EH (cell line): ENCODE measurements at regions not wholly inside any gene's neighbourhood (a gene's known extent, or its start where the extent isn't known, plus 50 kb on each side); places are given as distances from the start of the nearest gene placed in this dataset.

Experiments used
- DNase-seq: peaks from one replicate; pipeline ENCODE4 v3.0.0-alpha.2; 2015; ENCODE audit warnings: low read depth

DNA sequence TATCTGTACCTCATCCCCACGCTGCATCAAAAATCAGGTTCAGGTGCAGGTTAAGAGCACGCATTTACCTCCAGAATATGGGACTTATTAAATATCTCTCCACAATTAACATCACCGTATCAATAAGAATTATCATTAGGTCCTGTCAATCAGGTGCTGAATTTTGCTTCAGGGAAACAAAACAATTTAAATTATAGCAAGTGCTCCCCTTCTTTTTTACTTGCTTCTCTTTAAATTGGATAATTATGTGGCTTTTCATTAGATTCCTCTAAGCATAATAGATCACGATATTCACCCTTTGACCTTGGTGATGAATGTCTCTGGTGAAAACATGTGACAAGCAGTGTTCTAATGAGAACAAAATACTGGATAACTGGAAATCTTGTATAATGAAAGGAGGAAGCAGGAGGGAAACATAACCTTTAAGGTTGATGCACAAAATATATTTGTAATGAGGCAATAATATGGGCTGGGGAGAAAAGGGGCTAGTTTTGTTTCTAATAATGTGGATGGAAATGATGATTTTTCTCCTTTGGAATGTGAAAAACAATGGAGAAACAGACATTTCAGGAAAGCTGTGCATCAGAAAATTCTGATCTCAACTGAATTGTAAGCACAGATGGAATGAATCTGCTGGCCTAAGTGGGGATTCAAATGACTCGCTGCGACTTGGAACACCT is 166.9 kb downstream of the SNX10 start:
- DNase-seq, result no peak

DNA sequence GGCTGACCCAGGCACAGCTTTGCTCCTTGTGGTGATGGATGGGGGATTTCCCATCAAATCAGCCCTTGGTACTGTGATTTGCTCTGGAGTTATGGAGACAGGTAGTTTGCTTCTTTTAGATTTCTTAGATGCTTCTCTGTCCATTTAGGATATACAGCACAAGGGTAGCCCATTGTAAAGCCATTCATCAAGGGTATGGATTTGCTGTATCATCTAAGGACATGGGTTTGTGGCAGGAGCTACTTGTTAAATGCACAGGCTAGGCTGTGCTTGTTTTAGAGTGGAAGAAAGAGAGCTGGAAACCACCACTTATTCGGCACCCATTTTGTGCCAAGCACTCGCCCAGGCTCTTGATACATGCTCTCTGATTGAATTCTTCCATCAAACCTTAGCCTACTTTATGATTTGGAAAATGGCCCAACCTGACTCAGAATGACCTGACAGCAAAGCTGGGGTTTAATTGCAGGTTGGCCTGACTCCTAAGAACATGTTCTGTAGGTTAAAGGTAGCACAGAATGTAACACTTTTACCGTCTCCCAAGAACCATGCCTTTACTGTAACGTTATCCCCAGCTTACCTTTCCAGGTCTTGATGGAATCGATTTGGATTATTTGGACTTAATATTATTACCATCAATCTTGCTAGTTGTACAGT is 168.0 kb downstream of the SNX10 start:
- no peak for DNase-seq

DNA sequence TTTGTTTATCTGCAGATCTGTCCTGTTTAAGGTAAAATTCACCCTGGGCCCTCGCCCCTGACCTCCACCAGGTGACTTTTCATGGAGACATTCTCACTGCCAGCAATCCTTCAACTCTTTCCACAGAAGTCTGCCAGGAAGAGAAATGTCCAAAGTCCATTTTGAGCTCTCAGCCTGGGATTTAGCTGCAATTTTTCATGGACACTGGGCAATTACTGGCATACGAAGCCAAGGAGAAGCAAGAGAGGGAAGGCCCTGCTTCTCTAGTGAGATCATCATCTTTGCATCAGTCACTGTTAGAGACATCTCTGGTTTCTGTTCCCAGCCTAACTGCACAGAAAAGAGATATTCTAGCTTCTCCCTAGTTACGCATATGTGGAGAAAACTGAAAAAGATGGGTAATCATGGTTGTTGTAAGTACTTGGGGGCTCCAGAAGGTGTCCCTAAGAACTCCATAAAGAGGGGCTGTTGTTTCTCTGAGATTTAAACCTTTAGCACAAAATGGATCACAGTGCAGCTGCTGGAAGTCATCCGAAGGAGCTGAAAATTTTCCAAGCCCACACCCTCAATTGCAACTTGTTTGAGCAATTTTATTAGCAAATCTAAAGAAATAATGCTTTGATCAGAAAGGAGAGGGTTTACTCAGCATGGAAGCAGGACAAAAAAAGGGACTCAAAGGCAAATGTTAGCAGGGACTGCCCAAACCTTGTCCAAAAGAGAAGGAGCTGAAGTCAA is 168.9 kb downstream of the SNX10 start:
- no peak for DNase-seq

DNA sequence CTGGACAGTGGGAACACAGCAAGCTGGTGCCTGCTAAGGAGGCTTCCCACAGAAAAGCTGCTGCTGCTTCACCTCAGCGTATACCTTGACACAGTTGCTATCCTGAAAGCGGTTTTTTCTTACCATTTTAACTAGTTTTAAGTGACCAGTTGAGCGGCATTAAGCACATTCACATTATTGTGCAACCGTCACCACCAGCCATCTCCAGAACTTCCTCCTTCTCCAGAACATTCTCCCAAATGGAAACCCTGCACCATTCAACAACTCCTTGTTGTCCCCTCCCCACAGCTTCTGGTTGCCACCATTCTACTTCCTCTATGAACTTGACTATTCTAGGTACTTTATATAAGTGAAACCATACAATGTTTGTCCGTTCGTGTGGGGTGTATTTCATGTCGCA is 169.9 kb downstream of the SNX10 start:
- no peak for DNase-seq

DNA sequence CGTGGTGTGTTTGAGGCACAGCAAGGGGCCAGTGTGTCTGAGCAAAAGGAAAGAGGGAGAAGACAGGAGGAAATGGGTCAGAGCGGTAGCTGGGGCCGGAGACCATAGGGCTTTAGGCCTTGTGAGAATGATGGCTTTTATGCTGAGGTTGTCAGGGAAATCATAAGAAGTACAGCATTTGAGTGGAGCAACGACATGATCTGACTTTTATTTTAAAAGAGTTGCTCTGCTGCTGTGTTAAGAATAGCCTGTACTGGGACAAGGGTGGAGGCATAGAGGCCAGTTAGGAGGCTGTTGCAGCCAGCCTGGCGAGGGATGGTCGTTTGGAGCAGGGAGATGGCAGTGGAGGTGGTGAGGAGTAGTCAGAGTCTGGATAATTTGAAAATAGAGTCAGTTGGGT is 174.3 kb downstream of the SNX10 start:
- no peak for DNase-seq

DNA sequence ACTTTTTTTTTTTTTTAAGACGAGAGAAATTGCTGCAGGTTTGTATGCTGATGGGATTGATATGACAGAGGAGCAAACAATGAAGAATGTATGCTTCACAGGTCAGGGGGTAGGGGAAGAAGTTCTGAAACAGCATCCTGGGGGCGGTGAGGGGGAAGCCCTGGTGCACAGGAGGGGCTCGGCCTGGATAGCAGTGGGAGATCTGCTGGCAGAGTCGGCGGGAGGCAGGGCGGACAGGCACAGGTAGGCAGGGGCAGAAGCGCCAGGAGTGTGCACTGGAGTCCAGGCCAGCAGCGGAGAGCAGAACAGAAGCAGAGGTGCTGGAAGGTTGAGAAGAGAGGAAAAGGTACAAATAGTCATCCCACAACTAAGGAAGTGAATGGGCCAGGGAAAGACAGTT is 175.4 kb downstream of the SNX10 start:
- no peak for DNase-seq

DNA sequence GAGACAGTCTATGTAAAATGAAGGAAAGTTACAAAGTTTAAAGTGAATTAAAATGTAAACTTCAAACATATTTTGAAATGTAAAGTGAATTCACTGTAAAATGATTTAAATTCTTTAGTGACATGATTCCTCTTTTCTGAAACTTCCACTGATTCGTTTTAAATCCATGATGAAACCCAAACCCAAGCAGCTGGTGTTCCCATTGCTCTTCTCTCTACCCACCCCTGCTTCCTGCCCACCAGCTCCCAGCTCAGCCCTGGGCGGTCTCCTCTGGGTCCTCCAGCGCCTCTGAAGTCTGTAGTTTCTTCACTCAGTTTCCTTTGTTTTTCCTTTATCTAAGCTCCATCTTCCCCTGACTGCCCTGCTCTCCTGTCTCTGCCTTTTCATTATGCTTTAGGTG is 175.9 kb downstream of the SNX10 start:
- DNase-seq, result no peak

DNA sequence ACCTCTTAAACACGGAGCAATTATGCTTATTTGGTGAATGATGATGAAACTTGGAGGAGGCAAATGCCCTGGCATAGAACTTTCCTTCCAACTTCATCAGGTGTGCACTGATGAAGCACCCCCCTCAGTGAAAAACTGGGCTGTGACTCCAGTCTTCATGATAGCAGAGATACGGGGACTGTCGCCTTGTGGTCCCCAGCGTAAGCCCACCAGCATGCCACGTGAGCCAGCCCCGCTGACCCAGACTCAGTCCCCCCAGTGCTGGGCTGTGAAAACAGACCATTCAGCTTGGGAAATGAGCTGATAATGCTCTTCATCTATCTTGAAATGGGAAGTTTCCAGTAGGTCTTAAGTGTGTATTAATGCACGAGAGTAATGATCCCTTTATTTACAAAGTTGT is 177.0 kb downstream of the SNX10 start:
- DNase-seq, result no peak

DNA sequence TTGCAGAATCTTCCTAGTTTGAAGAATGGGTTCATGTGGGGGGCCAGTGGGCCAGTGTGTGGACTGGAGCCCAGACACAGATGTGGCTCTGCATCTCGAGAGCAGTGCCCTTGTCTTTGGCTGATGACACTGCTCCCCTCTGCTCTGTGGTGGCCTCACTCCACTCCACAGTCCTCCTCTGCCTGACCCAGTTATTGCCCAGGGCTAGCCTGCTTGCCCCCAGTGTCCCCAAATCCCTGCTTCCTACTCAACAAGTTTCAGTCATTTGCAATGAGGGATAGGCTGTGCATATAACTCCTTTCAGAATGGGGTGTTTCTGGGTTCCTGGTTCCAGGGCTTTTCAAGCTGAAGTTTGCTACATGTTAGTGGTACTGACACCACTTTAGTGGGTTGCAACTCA is 177.5 kb downstream of the SNX10 start:
- no peak for DNase-seq

DNA sequence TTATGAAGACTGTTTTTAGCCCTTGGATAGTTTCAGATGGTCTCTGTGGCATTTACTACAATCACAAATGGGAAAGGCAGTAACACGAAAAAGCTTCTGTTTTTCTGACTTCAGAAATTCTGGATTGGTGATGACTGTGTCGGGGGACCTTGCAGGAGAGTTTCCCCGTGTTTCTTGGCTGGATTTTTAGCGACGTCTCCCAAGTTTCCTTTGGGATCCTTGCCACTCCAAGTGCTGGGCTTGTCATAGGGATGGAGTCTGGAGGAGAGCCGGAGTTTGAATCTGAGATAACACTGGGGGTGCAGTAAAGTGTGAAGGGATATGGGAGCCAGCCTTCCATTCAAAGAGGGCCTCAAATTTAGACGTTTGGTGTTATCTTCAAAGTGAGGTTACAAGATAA is 179.0 kb downstream of the SNX10 start:
- no peak for DNase-seq

DNA sequence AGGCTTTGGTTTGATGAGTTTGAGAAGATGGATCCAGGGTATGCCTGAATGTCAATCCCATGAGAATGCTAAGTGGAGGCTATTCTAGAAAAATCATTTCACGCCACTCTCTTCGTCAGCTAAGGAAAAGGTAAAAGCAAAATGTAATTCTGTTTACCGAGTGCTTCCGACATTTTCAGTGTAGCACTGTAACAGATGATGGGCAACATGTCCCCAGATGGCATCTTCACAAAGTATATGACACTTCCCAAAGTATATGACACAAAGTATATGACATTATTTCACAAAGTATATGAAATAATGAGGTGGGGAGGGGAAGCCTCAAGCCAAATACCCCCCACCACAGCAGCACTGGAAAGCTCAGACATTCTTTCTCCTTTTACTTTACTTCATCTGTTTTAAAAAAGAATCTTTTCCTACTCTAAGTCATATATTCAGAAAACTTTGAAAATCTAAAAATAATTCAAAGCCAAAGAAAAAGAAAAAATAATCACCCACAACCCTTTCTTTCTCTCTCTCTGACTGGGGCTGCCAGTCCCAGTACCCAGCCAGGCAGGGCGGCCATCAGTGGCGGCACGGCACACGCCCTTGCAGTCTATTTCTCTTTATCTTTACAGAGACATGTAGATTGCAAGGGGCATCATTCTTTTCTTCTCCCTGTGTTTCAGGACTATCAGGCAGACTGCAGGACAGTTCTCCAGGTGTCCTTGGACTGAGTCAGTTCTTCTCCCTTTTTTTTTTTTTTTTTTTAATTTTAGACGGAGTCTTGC is 179.8 kb downstream of the SNX10 start:
- DNase-seq, result no peak

DNA sequence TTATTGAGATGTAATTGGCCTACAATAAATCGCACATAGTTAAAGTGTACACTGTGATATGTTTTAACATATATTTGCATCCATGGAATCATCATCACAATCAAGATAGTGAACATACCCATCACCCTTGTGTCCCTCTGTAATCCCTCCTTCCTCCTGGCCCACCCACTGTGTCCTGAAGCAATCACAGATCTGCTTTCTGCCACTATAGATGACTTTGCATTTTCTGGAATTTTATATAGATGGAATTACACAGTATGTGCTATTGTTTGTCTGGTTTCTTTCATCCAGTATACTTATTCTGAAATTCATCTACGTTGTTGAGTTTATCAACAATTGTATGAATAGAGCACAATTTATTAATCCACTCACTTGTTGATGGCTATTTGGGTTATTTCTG is 181.3 kb downstream of the SNX10 start:
- DNase-seq, result no peak

DNA sequence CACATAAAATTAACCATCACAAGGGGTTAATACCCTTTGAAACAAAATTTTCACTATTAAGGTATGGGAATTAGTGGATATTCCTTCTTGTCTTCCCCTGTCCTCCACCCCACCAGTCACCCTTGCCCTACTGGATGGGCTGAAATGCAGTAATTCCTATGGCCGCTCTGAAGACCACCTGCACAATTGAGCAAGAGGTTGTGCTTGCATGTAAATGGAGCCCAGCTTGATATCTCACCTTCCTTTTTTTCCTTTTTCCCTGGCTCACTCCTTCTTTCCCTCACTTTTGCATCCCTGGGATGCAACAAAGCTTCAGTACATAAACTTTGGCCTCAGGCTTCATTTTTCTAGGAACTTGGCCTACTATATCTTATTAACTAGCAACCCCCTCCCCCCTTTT is 184.6 kb downstream of the SNX10 start:
- no peak for DNase-seq

DNA sequence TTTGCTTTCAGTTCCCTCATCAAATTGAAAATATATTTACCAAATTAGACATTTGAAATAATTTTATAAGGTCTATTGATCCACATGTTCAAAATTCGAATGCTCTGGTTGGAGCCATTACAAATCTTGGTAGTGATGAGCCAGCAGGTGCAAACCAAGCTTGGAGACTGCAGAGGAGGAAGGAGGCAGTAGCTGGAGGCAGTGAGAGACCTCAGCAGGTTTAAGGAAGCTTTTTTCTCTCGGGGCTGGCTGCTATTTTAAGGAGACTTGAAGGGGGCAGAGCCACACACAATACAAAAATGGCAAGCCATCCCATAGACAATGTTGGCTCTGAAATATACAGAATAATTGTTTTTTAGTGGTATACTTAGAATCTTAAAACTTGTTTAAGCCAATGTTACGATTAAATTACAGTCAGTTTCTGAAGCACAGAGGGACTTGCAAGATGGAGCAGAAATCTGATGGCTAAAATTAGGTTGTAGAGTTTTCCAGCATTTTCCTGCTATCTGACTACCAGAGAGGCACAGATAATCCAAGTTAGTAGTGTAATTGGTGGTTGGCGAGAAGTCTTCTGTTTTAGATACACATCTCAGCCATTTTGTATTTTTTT is 185.8 kb downstream of the SNX10 start:
- DNase-seq, result no peak

DNA sequence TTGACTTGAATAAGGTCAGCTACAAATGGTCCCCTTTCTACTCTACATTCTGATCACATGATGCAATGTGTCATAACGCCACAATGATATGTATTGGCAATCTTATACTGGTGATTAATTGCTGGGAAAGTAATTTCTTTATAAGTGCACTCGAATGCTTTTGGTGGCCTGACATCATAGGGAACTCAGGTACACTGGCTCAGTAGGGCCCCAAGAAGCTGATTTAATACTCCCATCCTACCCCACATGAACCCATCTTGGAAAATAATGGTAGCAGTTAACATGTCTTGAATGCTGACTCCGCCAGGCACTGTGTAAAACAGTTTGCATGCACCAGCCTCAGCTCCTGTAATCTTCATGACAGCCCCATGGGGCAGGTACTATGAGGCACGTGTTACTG is 186.9 kb downstream of the SNX10 start:
- DNase-seq, result no peak

DNA sequence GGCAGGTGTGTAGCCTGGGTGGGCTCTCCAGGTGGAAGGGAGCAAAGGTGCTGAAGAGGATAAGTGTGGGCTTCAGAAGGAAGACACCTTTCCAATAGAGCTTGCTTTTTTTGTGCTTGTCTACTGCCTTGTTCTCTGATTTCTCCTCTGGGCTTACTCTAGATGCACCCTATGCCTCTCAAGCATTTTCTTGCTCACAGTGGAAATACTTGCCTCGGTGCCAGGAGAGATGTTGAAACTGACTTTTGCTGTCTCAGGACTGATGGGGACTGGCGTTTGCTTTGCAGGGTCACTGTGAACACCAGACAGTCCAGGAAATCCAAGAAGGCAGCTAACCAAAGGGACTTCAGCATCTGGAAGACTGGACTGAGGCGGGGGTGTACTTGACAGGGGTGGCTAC is 187.9 kb downstream of the SNX10 start:
- no peak for DNase-seq

DNA sequence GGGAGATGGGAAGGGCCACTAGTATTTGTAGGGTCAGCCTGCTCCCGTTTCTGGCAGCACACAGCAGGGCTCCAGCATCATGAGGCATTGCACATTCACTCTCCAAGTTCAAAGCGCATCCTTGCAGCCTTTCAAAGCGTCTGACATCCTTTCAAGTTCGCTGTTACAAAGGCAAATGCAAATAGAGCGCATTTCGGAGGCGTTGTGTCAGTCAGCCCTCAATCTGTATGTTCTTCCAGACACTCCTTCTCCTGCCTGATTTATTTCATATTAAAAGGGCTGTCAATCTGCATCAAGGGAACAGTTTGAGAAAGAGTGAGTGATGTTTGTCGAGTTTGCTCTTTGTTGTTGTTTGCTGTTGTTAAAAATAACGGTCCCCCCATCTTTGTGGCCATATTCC is 188.5 kb downstream of the SNX10 start:
- DNase-seq, result no peak

DNA sequence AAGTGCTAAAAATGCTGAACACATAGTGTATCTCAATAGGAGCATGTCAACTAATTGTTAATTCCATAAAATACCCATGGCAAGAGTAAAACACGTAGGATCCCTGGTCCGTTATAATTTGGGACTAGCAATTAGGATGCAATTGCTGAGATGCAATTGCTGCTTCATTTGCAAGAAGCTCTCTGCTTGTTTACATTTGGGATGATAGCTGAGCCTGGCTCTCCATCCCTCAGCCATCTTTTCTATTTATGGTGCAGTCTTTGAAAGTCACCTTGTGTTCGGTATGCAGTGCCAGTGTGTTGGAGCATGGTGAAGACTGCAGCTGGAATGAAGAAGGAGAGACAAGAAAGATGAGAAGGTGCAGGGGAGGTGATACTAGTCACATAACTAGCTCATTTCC is 191.3 kb downstream of the SNX10 start:
- DNase-seq, result no peak

DNA sequence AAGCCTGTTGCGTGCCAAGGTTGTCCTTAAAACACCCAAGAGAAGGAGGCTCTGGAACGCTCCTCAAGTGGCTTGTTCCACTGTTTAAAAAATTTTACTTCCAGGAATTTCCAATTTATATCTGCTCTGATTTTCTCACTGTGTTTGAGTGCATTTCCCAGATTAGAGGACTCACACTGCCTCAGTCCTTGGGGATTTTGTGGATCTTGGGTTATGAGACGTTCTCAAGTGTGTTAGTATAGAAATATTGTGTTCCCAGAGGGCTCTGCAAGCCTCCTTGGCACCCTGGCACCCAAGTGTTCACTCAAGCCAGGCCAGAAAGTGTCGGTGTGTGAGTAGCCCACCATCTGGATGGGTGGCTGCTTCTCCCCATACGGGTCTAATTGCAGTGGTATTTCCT is 192.2 kb downstream of the SNX10 start:
- DNase-seq, result no peak

DNA sequence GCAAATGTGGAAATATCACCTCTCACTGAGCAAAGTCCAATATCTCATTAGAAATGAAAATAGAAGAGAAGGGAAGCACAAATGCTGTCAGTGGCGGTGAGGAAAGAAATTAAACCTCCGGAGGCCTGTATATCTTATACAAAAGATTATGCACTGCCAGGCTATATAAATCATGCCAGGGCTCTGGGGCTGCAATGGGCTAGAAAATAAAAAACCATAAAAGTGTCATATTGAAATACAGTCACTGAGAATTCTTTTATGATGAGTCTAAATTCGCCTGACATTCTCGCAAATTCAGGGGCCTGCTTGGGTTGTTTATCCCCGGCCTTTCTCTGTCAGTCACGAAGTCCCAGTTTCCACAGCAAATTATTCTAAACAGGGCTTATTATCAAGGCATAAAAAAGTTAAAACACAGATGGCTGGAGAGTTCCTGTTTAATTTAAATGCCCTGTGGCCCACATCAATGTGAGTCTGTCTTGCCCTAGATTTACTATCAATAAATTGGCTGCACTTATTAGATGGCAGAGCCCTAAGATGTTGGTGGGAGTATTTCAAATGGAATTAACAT is 193.8 kb downstream of the SNX10 start:
- no peak for DNase-seq

DNA sequence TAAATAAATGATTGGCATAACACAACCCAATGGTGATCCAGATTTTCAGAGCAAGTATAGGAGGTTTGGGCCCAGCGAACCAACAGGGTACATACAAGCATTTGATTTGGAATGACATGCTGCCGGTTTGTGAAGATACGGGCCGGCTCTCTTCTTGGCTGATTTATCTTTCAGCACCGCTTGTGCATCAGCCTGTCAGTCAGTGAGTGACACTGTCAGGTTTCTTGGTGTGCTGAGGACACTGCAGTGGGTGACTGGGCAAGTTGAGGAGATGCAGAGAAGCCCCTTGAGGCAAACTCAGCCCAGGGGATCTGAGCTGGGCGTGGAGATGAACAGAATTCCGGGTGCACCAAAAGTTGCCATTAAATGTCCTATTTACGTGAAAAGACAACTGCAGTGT is 194.5 kb downstream of the SNX10 start:
- no peak for DNase-seq
